Activated T-helper 1 cell treated with Interleukin-2 at 50 U/mL for 16 hours (primary cell): ENCODE measurements at regions not wholly inside any gene's neighbourhood (a gene's known extent, or its start where the extent isn't known, plus 50 kb on each side); places are given as distances from the start of the nearest gene placed in this dataset.
"Not testable (repeated sequence)": the region's sequence is repeated elsewhere in the genome, so short reads cannot be mapped to it uniquely, and the experiment has no call there.

ENCODE experiments used
- DNase-seq: peaks from one replicate; pipeline ENCODE4 v3.0.0-alpha.2; 2020; ENCODE audit warnings: low read depth

GRCh38 chr1:55867304-55867843, 652.2 kb upstream of the USP24 start:
- no peak for DNase-seq

- DNase-seq: not testable (repeated sequence)
These were observed 650.6 kb upstream of the USP24 start for GRCh38 chr1:55865778-55866177.

- DNase-seq: no peak
These were observed 649.1 kb upstream of the USP24 start for GRCh38 chr1:55864251-55864650.

- no peak for DNase-seq
These were observed 646.6 kb upstream of the USP24 start for GRCh38 chr1:55861676-55862340.

- DNase-seq: no peak
These were observed 645.8 kb upstream of the USP24 start for GRCh38 chr1:55860798-55861519.

- DNase-seq: no peak
These were observed 645.2 kb upstream of the USP24 start for GRCh38 chr1:55860326-55860725.

- DNase-seq: no peak
These were observed 639.7 kb upstream of the USP24 start for GRCh38 chr1:55854911-55855310.

- DNase-seq: no peak
These were observed 633.7 kb upstream of the USP24 start for GRCh38 chr1:55848906-55849305.

- DNase-seq: no peak
These were observed 630.9 kb upstream of the USP24 start for GRCh38 chr1:55846051-55846450.

GRCh38 chr1:55844322-55844721, 629.2 kb upstream of the USP24 start:
- DNase-seq: no peak

GRCh38 chr1:55839626-55840025, 624.5 kb upstream of the USP24 start:
- no peak for DNase-seq

GRCh38 chr1:55839221-55839620, 624.1 kb upstream of the USP24 start:
- DNase-seq: no peak

- no peak for DNase-seq
These were observed 620.9 kb upstream of the USP24 start for GRCh38 chr1:55836086-55836485.

GRCh38 chr1:55833529-55834091, 618.4 kb upstream of the USP24 start:
- no peak for DNase-seq

GRCh38 chr1:55831759-55832158, 616.6 kb upstream of the USP24 start:
- no peak for DNase-seq

- DNase-seq: no peak
These were observed 612.9 kb upstream of the USP24 start for GRCh38 chr1:55828044-55828443.

- no peak for DNase-seq
These were observed 612.2 kb upstream of the USP24 start for GRCh38 chr1:55827350-55827749.

GRCh38 chr1:55826381-55827080, 611.4 kb upstream of the USP24 start:
- no peak for DNase-seq

- no peak for DNase-seq
These were observed 610.3 kb upstream of the USP24 start for GRCh38 chr1:55825461-55825860.

- no peak for DNase-seq
These were observed 609.1 kb upstream of the USP24 start for GRCh38 chr1:55824251-55824640.

GRCh38 chr1:55823541-55824250, 608.5 kb upstream of the USP24 start:
- no peak for DNase-seq

GRCh38 chr1:55822891-55823290, 607.7 kb upstream of the USP24 start:
- no peak for DNase-seq
